ENCODE measurements at regions not wholly inside any gene's neighbourhood (a gene's known extent, or its start where the extent isn't known, plus 50 kb on each side); places are given as distances from the start of the nearest gene placed in this dataset.

- TF ChIP-seq POLR2AphosphoS5 (IDR thresholded peaks at IDR 0.05; ENCODE audit: low read depth, low read length) (no peak), POLR2A (IDR thresholded peaks at IDR 0.05; ENCODE audit: low read depth, low read length) (no peak), TAF1 (IDR thresholded peaks at IDR 0.05; ENCODE audit: borderline replicate concordance, low read depth, low read length) (no peak)
Observed at GRCh38 chr3:153328690-153329089, 166.7 kb downstream of the RAP2B start.
